HK-2 (cell line): ENCODE measurements at regions not wholly inside any gene's neighbourhood (a gene's known extent, or its start where the extent isn't known, plus 50 kb on each side); places are given as distances from the start of the nearest gene placed in this dataset.
"Not testable (repeated sequence)": the region's sequence is repeated elsewhere in the genome, so short reads cannot be mapped to it uniquely, and the experiment has no call there.

Experiments used
- DNase-seq: peaks from one replicate; pipeline ENCODE4 v3.0.0-alpha.2; 2018; ENCODE audit not compliant: unreplicated experiment

DNA sequence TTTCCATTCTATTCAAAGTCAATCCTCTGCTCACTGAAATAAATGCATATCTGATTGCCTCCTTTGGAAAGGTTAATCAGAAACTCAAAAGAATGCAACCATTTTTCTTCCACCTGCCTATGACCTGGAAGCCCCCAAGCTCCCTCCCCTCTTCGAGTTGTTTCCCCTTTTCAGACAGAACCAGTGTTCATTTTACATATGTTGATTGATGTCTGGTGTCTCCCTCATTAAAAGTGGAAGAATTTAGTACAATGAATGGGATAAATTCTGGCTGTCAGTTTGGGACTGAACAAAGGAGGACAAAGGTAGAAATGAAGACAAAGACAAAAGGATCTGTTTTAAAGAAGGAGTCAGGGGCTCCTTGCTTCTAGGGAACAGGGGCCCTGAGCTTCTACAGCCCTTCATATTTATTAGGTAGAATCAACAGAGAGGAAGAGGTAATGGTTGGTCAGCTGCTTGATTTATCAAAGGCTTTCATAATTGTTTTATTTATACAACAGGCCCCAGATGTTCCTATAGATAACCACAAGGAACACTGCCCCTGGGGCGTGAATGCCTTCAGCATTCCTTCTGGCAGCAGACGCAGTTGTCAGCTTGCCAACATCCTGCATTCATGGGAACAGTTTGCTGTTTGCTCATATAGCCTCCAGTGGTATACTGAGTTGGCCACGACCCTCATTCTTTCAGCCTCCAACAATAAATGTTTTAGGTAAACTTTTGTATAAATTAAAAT, 949.8 kb upstream of the LRATD1 start:
- DNase-seq, result no peak

GRCh38 chr2:13686262-13686661, 946.3 kb upstream of the LRATD1 start:
- no peak for DNase-seq

DNA sequence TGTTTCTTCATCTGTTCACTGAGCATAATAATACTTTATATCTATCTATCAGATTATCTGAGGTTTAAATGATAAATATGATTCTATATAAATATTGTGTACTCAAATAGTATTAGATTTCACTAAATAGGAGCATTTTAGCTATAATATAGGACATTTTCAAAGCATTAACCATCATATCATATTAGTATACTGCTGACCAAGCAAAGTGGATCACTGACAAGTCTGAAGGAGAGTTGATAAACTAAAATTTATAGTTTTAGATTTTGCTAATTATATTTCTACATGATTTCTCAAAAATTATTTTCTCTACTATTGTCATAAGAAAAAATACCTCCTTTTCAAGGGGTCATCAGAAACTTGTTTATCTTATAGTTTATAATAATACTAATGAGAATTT, 937.8 kb upstream of the LRATD1 start:
- DNase-seq, result no peak

- no peak for DNase-seq
These were observed 935.9 kb upstream of the LRATD1 start for GRCh38 chr2:13696601-13697000.

DNA sequence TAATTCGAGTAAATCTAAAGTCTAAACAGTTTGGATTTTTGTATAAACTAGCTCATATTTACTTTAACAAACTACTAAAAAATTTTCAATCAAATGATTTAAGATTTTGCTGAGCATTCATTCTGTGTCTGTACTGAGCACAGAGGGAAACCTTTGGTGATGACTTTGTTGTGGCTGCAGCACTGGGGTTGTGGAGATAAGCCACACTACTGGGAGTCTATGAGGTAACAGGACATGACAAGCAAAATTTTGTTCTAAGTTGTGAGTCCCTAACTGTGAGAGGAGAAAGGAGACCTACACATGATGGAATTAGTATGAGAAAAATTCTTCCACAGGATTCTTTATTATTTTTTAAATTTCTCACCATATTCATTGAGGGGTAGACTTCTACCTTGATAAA, 933.7 kb upstream of the LRATD1 start:
- DNase-seq, result no peak

DNA sequence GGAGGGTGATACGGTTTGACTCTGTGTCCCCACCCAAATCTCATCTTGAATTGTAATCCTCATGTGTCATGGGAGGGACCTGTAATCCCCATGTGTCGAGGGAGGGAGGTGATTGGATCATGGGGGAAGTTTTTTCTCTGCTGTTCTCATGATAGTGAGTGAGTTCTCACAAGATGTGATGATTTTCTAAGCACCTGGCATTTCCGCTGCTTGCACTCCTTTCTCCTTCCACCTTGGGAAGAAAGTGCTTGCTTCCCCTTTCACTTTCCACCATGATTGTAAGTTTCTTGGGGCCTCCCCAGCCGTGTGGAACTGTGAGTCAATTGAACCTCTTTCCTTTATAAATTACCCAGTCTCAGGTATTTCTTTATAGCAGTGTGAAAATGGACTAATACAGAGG, 932.6 kb upstream of the LRATD1 start:
- not testable (repeated sequence) for DNase-seq

DNA sequence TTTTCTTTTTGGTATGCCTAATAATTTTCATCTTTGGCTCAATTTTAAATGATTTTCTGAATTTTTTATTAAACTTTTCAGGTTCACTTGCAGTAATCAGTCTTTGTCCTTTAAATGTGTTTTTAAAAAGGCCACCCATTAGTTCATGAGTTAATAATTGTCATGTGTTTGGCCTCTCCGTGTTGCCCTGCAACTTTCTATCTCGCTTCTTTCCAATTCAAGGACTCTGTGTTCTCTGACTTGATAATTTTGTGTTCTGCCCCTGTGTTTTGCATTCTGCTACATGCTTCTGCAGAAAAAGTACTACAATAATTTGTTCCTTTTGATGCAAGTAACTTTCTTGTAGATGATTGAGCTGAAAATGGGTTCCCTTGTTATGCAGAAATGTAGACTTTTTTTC, 921.4 kb upstream of the LRATD1 start:
- no peak for DNase-seq

DNA sequence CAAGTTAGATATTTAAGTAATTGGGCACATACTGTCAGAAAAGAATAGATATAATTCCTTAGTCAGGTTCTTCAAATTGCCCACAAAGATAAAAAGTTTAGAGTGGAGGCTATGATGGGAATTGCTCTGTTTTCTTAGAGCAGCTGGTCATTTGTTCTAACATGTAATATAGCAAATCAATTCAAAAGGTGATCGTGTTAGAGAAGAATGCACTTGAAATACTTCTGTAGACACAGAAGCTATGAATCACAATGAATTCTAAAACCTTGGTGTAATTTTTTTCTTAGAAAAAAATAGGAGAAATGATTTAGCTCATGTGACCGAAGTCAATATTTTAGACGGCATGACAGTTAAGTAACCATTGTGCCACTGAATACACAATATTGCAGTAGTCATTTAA, 918.1 kb upstream of the LRATD1 start:
- no peak for DNase-seq

- DNase-seq, result no peak
These were observed 906.6 kb upstream of the LRATD1 start for GRCh38 chr2:13725945-13726344.

DNA sequence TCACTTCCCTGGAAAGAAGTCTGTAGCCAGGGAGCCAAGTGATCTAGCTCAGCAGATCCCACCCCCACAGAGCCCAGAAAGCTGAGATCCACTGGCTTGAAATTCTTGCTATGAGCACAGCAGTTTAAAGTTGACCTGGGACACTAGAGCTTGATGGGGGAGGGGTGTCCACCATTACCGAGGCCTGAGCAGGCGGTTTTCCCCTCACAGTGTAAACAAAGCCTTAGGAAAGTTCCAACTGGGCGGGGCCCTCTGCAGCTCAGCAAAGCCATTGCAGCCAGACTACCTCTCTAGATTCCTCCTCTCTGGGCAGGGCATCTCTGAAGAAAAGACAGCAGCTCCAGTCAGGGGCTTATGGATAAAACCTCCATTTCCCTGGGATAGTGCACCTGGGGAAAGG, 887.2 kb upstream of the LRATD1 start:
- no peak for DNase-seq

DNA sequence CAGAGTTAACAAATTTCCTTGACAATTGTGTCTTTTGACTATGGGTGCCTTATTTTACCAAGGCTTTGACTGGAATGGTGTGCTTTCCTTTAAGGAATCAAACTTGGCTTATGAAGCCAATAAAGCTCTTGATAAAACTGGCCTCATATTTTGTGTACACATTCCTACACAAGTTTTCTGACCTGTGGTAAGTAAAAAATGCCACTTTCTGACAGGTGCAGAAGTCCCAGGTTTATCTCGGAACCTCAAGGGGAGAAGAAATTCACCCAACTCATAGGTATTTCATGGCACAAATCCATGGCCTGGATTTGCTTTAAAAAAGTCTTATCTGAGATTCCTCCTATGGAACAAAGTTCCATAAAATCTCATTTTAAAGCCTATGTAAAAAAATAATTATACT, 880.6 kb upstream of the LRATD1 start:
- no peak for DNase-seq

DNA sequence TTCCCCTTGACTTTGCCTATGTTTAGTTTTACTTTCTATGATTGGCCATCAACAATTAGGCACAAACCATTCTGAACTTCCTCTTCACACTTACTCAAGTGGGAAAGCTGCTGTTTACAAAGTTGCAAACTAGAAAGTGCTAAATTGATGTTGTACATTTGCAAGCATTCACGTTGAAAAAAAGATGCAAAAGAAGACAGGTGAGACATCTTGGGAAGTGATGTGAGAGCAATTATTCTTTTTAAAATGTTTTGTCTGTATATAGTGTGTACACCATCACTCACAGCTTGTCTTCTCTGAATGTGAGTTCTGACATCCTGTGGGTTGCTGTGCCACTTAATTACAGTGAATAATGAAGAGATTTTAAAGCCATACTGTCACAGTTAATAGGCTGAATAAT, 874.1 kb upstream of the LRATD1 start:
- DNase-seq, result no peak

- DNase-seq, result no peak
These were observed 864.2 kb upstream of the LRATD1 start for GRCh38 chr2:13768274-13768673.

- DNase-seq, result no peak
These were observed 862.2 kb upstream of the LRATD1 start for GRCh38 chr2:13770279-13770678.

DNA sequence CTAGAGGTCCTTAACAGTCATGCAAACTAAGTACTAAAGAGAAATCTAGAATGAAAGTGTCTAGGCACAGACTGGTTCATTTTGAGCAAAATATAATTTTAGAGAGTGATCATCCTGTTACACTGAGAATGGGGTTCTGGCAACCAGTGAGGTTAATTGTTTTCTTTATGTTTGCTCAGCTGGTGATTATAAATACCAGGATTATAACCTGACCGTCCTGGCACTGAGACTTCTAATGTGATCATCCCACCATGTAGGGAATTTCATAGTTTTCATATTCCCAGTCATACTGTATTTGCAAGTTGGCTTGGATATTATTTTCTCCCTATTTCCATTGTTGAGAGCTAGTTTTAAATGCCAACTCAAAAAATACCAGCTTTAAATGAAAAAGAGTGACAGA, 852.5 kb upstream of the LRATD1 start:
- no peak for DNase-seq

DNA sequence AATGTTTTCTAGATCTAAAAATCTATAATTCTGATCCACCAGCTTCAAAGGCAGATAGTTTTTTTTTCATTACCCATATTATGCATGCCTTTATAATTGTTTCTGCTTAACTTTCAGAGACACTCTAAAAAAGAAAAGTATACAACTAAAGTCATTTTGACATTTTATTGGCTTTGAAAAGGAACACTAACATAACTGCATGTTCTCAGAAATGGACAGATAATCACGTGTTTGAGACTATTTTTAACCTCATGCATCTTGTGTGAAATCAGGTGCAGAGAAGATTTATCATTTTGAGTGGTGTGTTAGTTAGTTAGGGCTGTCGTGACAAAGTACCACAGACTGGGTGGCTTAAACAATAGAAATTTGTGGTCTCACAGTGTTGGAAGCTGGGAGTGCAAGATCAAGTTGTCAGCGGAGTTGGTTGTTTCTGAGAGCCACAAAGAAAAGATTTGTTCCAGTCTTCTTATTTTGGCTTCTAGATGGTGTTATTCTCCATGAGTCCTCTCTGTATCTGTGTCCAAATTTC, 841.4 kb upstream of the LRATD1 start:
- DNase-seq, result no peak

- DNase-seq, result no peak
These were observed 826.0 kb upstream of the LRATD1 start for GRCh38 chr2:13806539-13806938.

DNA sequence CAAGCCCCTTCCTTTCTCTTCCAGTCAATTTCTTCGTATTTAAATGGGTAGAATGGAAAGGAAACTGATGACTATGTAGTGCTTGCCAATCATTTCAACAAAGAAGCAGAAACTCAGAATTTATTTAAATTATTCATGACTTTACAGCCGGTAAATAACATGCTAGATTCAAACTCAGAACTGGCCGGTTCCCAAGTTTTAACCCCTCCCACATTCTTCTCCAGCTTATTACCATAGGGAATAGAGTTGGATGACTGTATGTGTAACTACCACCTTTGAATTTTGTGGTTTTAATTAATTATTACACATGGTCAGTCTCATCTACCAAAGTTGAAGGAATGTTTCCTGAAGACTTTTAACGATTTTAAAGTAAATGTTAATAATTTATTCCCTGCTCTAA, 819.3 kb upstream of the LRATD1 start:
- DNase-seq, result no peak

DNA sequence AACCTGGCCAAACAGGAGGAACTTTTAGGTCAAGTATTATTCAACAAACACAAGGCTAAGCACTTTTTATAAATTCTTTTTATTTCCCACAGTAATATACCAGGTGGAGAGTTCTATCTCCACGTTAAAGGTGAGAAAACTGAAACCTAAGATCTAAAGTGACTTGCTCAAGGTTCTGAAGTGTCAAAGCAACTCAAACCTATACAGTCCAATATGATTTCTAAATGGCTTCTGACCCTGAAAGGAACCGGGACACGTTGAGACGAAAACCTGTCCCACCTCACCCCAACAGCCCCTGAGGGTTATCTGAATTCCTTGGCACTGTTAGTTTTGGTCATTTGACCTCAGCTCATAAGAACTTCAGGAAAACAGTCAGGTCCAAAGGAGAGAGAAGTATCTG, 814.5 kb upstream of the LRATD1 start:
- no peak for DNase-seq

DNA sequence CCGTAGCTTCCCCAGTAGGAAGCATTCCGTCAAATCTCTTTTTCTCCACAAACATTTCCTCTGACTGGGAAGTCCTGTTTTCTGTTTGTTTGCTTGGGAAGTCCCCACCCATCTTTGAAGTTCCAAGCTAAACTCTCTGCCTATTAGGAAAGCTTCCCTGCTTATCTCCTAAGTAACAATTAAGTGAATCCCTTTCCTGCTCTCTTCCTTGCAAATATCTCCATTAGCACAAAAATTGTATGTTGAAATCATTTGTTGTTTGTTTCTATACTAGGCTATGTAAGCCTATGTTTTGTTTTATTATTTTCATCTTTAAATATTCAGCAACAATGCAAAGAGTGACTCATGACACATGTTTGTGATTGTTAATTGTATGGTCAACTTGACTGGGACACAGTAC, 812.6 kb upstream of the LRATD1 start:
- no peak for DNase-seq

GRCh38 chr2:13821255-13821880, 811.1 kb upstream of the LRATD1 start:
- no peak for DNase-seq

DNA sequence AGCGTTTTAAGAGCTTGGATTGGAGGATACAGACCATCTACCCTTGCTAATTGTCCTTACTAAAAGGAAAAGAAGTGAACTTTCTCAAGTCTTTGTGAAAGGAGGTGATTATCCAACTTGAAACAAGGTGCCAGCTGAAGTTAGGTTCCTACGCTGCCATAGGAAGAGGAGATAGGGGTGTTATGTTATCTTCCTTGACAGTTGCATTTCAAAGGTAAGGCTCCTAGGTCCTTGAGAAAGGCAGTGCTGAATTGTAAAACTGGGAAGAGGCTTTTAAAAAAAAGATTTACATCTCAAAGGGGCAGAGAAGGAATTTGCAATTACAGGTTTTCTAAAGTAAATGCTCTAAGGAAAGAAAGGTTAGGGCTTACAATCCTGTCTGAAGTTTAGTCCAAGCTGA, 810.2 kb upstream of the LRATD1 start:
- no peak for DNase-seq

DNA sequence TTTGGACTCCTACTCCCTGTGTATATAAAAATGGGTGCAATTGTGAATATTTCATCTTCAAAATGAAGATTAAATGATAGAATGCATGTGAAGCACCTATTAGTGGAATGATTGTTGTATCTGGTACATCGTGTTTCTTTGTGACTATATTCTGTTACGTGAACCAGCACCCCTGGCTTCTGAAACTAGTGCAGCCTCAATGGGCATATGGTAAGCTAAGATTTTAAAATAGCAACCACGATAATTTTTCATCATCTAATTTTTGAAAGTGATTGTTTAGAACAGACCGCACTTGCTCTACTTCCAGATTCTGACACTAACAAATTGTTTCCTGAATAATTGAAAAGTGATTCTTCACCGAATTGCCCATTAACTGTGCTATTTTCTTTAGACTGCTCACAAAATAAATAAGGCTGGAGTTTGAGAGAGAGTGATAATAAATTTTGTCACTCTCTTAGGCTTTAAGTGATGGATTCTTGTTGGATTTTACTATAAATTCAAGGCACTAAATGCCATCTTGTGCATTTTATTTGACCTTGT, 806.1 kb upstream of the LRATD1 start:
- no peak for DNase-seq
